ENCODE measurements at regions not wholly inside any gene's neighbourhood (a gene's known extent, or its start where the extent isn't known, plus 50 kb on each side); places are given as distances from the start of the nearest gene placed in this dataset.
A peak's percentile ranks its signal among the peaks of the same experiment; 100 is the strongest.

GRCh38 chr9:21708856-21709255, 93.6 kb upstream of the MTAP start (continued):
- TF ChIP-seq ZNF597 (CRISPR knock-in tag; IDR thresholded peaks at IDR 0.05) = no peak
- TF ChIP-seq DNMT1 (CRISPR knock-in tag; IDR thresholded peaks at IDR 0.05) = no peak
- TF ChIP-seq BRD4 (CRISPR knock-in tag; IDR thresholded peaks at IDR 0.05) = no peak

- 16% methylated on average over 5 of the region's 5 CpGs for WGBS (ENCODE audit: low lambda C conversion rate)
- TF ChIP-seq STAG1 (CRISPR knock-in tag; IDR thresholded peaks at IDR 0.05) = peak; percentile 51
- TF ChIP-seq CTCF (CRISPR knock-in tag; IDR thresholded peaks at IDR 0.05) = peak; percentile 66
- TF ChIP-seq CREBL2 (CRISPR knock-in tag; IDR thresholded peaks at IDR 0.05; ENCODE audit: borderline replicate concordance) = no peak
- TF ChIP-seq SMC3 (IDR thresholded peaks at IDR 0.05; ENCODE audit: low read length) = peak; percentile 11; the same call in 1 of the 2 replicates
- TF ChIP-seq XRCC5 (optimal IDR thresholded peaks at IDR 0.05; ENCODE audit: low read length) = peak; percentile 29
- no peak for TF ChIP-seq MYPOP (CRISPR knock-in tag; IDR thresholded peaks at IDR 0.05)
- no peaks in the 10 kb centered on the region for H4K20me1 ChIP-seq (ENCODE audit: insufficient read depth, low read length)
- peak; percentile 66 for FAIRE-seq
- BruUV-seq (replicated peaks) = no TSS peak
- H3K27me3 ChIP-seq (ENCODE audit: control insufficient read depth in 1 of 2, insufficient read depth in 2 of 2, low read length in 2 of 2) = no peaks in the 10 kb centered on the region
- no peak overlapping the region for H3K27ac ChIP-seq (ENCODE audit: extremely low read length, insufficient read depth, low read length)
- H3K36me3 ChIP-seq (replicated peaks in 1 of 2; ENCODE audit: control insufficient read depth in 1 of 2, insufficient read depth in 2 of 2, low read length in 2 of 2) = no peaks in the 10 kb centered on the region
- H3K9me3 ChIP-seq (ENCODE audit: low read length) = no peaks in the 10 kb centered on the region
- no peaks in the 10 kb centered on the region for H3K79me2 ChIP-seq (ENCODE audit: insufficient read depth, low read length)
- peak; percentile 80 for ATAC-seq
- H3K4me2 ChIP-seq (ENCODE audit: low read depth, low read length) = no peak overlapping the region
- in situ Hi-C loops (cut with HindIII; ENCODE audit: extremely low pct_ligation_motif_present, low pct_unique_long_range_greater_than_20kb) (no loop called here), intact Hi-C loops (cut with micrococcal nuclease; ENCODE audit: unreplicated experiment) (loop anchor here (1.0 kb wide), 1 partner anchor 80 kb away; no protein-coding TSS in a partner anchor)
- H2AFZ ChIP-seq (ENCODE audit: low read length) = no peak overlapping the region
- ChIA-PET CTCF (ENCODE audit: low intra/inter-chr PET ratio, low total read pairs) (interaction anchor here (0.7 to 1.9 kb wide), 2 partner anchors 77 to 80 kb away, joined by 3 to 19 read pairs; no protein-coding TSS in a partner anchor), POLR2A (no interaction called here)
- H3K9ac ChIP-seq (ENCODE audit: insufficient read depth, low read depth, low read length) = no peak overlapping the region
- DNase-seq (ENCODE audit: low spot score) = peak; percentile 37
- H3K4me1 ChIP-seq (ENCODE audit: insufficient read depth, low read length) = no peaks in the 10 kb centered on the region
- H3K4me3 ChIP-seq (replicated peaks in 1 of 3; ENCODE audit: insufficient read depth in 1 of 3, low read depth in 2 of 3, low read length in 3 of 3) = no peak overlapping the region
Measured at GRCh38 chr9:21709464-21710058, 92.9 kb upstream of the MTAP start.

All from HepG2 (cell line).